ENCODE measurements at regions not wholly inside any gene's neighbourhood (a gene's known extent, or its start where the extent isn't known, plus 50 kb on each side); places are given as distances from the start of the nearest gene placed in this dataset.
A peak's percentile ranks its signal among the peaks of the same experiment; 100 is the strongest.

DNA sequence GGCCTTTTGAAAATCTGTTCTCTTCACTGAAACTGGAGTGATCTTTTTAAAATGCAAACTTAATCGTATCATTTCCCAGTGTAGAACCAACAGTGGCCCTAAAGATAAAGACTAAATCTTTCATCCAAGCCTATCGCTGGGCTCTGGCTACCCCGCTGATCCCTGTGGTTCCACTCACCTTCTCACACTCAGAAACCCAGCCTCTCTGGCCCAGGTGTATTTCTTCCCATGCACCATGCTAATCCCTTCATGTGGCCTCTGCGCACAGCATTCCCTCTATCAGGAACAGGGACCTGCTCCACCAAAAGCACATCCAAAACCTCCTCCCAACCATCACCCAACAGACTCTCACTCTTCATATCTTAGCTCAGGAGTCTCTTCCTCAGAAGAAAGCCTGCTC, 214.1 kb upstream of the DAPK1 start:
- DNase-seq (ENCODE audit: low read depth): no peak

DNA sequence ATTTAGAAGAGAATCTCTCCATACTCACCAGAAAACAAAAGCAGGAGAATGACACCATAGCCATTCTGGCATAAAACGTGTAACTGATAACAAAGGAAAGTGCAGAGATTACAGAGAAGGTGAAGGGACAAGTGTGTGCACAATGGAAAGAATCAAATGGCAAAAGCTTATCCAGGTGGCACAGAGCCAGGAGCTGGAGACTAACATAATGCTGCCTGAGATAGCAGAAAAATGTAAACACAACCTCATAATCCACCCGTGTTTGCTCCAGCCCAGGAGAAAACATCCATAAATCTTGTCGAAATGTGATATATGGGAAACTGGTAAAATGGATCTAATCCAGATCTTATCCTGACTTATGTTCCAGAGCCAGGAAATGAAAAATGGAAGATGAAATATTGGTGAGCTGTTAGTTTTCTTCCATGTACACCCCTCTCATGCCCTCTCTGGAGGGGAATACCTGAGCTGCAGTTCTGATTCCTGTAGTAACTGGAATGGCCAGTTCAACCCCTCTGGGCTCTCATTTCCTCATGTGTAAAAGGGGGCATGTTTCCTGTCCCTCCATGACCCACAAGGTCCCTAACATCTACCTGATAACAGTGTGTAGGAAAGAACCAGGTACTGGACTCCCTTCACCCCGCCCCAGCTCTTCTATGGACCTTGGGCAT, 212.3 kb upstream of the DAPK1 start:
- peak; percentile 60 for DNase-seq (ENCODE audit: low read depth)

- DNase-seq (ENCODE audit: low read depth): no peak
Observed at GRCh38 chr9:87286506-87286905, 211.2 kb upstream of the DAPK1 start.

GRCh38 chr9:87290241-87291052, 207.2 kb upstream of the DAPK1 start:
- DNase-seq (ENCODE audit: low read depth): peak; percentile 94

GRCh38 chr9:87292449-87293191, 205.0 kb upstream of the DAPK1 start:
- DNase-seq (ENCODE audit: low read depth): peak; percentile 90

DNA sequence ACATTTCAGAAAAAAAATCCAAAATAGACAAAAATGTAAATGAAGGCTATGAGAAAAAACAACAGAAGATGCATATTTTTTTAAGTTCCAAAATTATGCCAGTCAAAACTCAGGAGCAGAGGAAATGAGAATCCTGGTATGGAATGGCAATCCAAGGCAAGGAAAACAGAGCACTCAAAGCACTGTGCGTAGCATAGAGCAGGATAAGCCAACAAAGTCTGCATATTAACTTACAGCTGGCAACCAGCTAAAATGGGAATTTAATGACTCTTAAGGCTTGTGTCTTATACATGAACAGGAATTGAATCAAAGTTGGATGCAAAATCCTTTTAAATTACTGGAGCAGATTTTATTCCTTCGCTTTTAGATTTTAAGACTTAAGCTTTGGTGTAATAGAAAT, 203.5 kb upstream of the DAPK1 start:
- DNase-seq (ENCODE audit: low read depth): no peak

DNA sequence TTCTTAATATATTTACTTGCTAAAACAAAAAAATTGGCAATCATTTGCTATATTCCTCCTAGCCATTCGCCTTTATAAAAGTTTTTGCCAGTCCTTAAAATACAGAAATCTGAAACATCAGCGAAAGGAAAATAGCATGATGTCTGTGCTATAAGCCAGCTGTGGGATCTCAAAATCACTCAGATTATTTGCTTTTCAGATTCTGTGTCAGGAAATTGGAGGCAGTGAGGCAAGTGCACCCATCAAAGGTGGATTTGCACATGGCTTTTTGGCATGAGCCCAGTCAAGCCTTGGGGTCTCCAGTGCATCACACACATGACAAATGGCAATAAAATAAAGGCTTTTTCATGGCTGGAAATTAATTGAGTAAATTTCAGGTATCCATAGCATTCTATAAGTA, 196.8 kb upstream of the DAPK1 start:
- DNase-seq (ENCODE audit: low read depth): no peak

GRCh38 chr9:87301371-87301770, 196.3 kb upstream of the DAPK1 start:
- DNase-seq (ENCODE audit: low read depth): no peak

- no peak for DNase-seq (ENCODE audit: low read depth)
Observed at GRCh38 chr9:87305151-87305550, 192.5 kb upstream of the DAPK1 start.

- DNase-seq (ENCODE audit: low read depth): no peak
Observed at GRCh38 chr9:87306006-87306405, 191.7 kb upstream of the DAPK1 start.

DNA sequence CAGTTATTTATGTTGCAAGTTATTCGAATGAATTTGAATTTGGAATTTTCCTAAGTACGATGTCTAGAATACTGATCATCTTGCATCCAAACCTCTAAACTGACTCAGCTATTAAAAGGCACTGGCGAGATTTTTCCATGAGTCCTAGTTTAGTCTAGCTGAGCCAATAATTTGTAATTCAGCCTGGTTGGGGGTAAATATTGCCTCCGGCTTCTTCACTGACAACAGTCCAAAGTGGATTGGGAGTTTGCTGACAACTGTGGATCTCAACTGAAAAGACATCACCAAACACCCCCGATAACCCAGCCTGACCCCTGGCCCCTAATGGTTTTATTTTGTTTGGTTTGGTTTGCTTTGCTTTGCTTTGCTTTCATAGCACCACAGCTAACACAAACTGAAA, 189.8 kb upstream of the DAPK1 start:
- no peak for DNase-seq (ENCODE audit: low read depth)

DNA sequence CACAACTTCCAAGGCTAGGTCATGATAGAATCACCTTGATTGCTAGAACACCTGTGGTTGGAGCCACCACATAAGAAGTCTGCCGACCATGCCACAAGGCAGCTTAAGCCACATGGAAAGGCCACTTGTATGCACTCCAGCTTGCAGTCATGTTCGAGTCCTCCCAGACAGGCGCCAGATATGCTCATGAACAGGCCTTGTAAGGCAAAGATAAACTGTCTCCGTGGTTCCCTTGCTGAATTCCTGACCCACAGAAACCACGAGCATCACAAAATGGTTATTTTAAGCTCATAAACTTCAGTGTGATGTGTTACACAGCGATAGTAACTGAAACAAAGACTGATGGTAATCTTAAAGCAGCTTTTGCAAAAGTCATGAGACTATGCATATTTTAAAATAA, 188.4 kb upstream of the DAPK1 start:
- peak; percentile 32 for DNase-seq (ENCODE audit: low read depth)

DNA sequence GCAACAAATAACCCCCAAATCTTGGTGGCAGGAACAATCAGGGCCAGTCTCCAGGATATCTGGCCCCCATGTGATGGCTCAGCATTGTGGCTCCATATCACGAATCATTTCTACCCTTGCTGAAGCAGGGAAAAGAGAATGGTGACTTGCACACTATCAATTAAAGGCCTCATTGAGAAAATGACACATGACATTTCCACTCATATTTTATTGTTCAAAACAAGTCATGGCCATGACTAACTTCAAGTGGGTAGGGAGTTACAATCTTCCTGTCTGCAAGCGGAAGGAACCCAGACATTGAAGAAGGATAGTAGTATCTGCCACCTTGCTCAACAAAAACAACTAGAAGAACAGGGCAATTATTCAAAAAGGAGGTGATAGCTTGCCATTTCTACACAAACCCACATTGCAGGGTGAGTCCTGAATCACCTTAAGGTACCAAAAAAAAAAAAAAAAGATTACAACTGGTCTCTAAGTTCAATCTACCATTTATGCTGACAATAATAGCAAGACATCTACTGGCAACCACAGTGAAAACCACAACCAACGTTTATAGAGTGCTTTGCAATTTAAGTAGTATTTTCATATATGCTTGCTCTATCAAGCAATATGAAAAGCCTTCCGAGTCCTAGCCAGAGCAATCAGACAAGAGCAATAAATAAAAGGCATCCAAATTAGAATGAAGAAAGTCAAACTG, 186.7 kb upstream of the DAPK1 start:
- DNase-seq (ENCODE audit: low read depth): no peak

GRCh38 chr9:87319656-87320055, 178.0 kb upstream of the DAPK1 start:
- DNase-seq (ENCODE audit: low read depth): no peak

DNA sequence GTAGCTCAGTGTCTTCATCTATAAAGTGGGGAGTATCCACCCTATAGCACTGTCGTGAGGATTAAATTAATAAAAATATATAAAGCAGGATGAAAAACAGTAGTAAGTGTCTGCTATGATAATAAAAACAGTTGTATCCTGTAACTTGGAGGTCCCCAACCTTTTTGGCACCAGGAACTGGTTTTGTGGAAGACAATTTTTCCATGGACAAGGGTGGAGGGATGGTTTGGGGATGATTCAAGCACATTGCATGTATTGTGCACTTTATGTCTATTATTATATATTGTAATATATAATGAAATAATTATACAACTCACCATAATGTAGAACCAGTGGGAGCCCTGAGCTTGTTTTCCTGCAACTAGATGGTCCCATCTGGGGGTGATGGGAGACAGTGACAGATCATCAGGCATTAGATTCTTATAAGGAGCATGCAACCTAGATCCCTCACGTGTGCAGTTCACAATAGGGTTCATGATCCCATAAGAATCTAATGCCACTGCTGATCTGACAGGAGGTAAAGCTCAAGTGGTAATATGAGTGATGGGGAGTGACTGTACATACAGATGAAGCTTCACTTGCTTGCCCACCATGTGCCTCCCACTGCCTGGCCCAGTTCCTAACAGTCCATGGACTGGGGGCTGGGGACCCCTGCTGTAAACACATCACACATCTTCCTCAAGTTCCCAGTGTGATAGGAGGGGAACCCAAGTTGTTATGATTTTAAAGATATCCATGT, 177.4 kb upstream of the DAPK1 start:
- DNase-seq (ENCODE audit: low read depth): no peak

DNA sequence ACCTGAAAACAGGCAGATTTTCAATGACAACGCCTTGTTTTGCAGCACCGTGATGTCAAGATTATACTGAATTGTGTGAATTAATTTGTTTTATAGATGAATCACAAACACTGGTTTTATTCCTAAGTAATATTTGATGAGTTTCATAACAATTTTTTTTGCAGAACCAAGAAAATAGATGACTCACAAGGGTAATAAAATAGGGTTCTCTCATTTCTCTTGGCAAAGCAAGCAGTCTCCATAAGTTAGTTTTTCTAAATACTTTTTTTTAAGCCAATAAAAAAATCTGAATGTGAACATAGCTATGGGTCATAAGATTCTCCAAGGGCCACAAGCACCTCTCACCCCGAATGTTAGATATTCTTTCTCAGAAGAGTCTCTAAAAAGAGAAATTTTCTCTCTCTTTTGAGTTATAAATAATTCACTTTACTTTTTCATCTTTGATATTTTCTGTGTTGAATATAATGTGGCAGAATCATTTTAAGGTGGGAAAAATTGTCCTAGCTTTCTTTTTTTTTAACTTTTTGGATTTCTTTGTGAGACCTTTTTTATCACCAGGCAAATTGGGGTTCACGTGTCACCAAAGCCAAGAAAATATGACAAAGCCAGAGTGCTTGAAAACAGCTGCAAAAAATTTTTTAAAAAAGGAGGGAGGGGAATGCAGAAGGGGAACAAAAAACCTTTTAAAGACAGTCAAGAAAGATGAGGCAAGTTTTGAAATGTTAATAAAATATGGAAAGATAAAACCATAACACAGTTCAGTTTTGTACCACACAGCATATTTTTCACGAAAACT, 174.6 kb upstream of the DAPK1 start:
- DNase-seq (ENCODE audit: low read depth): peak; percentile 72

DNA sequence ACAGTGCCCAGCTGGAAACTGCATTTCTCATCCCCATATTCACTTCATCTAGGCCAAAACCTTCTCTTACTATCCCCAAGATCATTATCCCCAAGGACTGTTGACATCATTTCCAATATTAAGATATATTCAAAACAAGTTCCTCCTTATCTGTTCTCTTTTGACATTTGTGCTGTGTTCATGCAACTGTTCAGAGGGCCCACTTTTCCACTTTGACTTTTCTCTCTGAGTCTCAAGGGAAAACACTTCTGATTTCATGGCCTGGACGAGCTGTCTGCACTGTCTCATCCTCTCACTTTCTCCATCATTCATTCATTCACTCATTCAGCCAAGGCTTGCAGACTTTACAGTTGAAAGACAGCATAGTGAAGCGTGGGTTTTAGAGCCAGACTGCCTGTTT, 173.7 kb upstream of the DAPK1 start:
- DNase-seq (ENCODE audit: low read depth): no peak

GRCh38 chr9:87324613-87325194, 173.0 kb upstream of the DAPK1 start:
- peak; percentile 69 for DNase-seq (ENCODE audit: low read depth)

- DNase-seq (ENCODE audit: low read depth): peak; percentile 11
Observed at GRCh38 chr9:87327575-87328125, 170.0 kb upstream of the DAPK1 start.

GRCh38 chr9:87333802-87334201, 163.9 kb upstream of the DAPK1 start:
- no peak for DNase-seq (ENCODE audit: low read depth)

Measured in iris pigment epithelial cell (primary cell).